ENCODE measurements at regions not wholly inside any gene's neighbourhood (a gene's known extent, or its start where the extent isn't known, plus 50 kb on each side); places are given as distances from the start of the nearest gene placed in this dataset.

GRCh38 chr3:167958141-167958540, 137.6 kb downstream of the GOLIM4 start:
- TF ChIP-seq POLR2A (IDR thresholded peaks at IDR 0.05) (no peak), CTCF (IDR thresholded peaks at IDR 0.05) (no peak)
